KBM-7 (cell line): ENCODE measurements at regions not wholly inside any gene's neighbourhood (a gene's known extent, or its start where the extent isn't known, plus 50 kb on each side); places are given as distances from the start of the nearest gene placed in this dataset.

Source experiments
- DNase-seq: peaks from one replicate; pipeline ENCODE4 v3.0.0-alpha.2; 2015
- in situ Hi-C: fragments of 300-500 bp; cut with MboI; formaldehyde crosslinking; loops from 2 replicates; pipeline ENCODE4 v1.14.3; 2020; ENCODE audit warnings: low sequenced_read_pairs, low pct_unique_long_range_greater_than_20kb, mixed read lengths

DNA sequence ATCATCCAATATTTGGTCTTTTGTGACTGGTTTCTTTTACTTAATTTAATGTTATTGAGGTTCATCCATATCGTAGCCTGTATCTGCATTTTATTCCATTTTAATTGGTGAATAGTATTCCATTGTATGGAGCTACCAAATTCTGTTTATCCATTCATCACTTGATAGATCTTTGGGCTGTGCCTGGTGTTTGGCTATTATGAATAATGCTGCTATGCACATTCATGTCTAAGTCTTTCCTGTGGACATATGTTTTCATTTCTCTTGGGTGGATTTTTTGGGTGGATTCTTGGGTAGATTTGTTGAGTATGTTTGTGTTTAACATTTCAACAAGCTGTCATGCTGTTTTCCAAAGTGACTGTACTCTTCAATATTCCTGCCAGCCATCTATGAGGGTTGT is 52.5 kb upstream of the NEDD4L start:
- in situ Hi-C loops: no loop called here
- no peak for DNase-seq

DNA sequence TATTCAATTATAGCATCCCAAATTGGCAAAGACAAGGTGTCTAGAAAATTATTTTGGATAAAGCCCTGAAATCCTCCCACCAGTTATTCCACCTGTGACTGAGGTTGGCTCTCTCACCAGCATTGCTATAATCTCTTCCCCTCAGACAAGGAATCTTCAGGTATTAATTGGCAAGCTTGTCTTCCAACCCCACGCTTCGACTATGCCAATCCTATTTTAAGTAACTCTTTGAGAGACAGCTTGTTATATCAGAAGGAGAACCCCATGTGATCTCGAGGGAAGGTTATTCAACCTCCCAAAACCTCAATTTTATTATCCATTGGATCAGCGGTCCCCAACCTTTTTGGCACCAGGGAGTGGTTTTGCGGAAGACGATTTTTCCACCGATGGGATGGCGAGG is 54.5 kb upstream of the NEDD4L start:
- DNase-seq: no peak
- in situ Hi-C loops: no loop called here

DNA sequence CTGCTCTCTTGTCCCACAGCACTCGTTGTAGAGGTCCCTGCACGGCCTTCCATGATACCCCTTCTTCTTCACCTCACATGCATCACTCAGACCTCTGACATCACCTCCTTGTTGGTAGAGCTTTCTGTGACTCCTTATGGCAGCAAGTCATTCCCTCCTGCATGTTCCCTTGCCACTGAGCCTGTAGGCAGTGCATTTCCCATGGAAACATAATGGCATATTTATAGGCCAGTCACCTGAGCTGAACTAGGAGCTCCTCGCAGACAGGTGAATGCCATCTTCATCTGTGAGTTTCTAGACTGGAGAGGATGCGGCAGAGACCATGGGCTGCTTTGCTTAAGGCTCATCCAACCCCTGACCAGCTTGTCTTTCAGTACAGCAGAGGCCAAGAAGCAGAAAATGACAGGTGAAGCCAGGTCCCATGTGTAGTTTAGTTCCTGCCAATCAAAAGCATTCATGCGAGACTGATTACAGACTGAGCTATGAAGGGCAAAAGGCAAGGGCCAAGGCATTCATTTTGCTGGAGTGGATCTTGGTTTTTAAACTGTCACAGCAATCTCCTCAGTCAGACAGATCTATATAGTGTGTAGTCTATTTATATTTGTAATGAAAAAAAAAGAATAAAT is 59.4 kb upstream of the NEDD4L start:
- no peak for DNase-seq
- in situ Hi-C loops: no loop called here

DNA sequence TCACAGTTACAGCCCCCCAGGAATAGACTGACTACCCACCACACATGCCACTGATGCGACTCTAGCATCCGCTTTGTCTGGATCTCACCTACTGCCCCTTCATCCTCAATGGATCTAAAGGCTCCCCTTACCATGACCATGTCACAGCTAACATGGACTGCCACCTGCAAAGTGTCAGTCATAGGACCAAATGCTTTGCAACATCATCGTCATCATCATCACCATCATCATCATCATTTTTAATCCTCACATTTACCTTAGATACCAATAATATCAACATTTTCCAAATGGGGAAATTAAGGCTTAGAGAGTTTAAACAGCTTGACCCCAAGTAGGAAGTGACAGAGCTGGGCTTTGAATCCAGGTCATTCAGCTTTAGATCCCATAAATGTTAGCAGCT is 60.1 kb upstream of the NEDD4L start:
- in situ Hi-C loops: no loop called here

DNA sequence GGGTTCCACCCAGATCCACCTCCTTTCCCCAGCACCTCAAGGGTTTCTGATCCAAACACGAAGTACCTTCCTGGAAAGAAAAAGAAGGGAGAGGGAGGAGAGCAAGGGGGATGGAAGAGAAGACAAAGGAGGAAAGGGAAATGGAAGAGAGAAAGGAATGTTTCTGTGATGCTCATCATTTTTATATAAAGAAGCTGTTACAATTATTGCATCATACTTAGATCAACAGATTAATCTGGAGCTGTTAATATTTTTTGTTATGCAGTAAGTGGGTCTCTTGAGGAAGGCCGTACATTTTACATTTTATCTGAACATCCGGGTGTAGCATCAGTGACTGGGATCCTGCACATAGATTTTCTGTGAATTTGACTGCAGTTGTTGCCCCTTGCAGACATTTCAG is 60.6 kb upstream of the NEDD4L start:
- in situ Hi-C loops: no loop called here
- DNase-seq: no peak

More for the DNA sequence above, 60.1 kb upstream of the NEDD4L start:
- DNase-seq: no peak

DNA sequence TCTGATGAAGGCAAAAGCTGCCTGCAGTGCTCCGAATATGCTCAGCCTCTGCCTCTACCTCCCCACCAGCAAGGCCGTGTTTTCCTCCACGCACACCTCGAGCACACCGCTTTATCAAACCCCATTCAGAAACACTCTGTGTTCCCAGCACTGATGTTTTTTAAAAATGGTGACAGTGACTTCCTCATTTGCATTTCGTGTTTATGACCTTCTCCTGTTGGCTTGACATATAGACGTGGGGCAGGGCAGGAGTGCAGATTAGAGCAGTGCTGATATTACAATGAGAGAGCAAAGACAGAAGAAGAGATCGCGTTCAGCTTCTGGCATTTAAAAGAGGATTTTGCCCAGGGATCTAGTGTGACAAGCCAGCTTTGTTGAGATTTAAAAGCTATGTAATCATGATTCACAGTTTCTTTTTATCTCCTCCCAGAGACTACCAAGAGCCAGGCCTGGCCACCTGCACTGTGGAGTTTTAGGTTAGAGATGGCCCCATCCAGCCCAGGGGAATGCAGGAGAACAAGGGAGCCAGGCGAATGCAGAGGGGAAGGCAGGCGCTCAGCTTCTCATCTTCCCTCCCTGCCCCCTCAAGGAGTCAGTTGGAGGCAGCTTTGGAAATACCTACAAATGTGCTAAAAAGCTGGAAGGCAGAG is 61.5 kb upstream of the NEDD4L start:
- in situ Hi-C loops: no loop called here
- DNase-seq: peak; percentile 27

DNA sequence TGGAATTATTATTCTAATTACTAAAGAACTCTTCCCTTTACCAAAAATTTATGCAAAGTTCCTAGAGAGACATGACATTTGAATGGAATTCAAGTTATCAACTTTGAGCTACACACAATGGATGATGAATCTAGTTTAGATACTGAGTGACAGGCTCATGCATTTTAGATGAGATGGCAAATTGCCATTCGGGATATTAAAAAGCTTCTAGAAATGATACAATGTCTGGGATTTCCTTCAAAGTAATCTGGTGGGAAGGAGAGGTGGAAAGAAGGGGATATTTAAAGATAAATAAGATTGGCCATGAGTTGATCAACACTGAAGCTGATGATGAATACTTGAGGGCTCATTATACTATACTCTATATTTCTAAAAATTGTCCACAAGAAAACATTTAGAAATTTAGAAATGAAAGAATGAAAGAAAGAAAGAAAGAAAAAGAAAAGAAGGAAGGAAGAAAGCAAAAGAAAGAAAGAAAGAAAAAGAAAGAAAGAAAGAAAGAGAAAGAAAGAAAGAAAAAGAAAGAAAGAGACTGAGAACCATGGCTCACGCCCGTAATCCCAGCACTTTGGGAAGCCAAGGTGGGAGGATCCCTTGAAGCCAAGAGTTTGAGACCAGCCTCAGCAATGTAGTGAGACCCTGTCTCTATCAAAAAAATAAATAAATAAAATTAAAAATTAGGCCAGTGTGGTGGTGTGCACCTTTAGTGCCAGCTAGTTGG is 62.6 kb upstream of the NEDD4L start:
- no peak for DNase-seq
- in situ Hi-C loops: no loop called here

DNA sequence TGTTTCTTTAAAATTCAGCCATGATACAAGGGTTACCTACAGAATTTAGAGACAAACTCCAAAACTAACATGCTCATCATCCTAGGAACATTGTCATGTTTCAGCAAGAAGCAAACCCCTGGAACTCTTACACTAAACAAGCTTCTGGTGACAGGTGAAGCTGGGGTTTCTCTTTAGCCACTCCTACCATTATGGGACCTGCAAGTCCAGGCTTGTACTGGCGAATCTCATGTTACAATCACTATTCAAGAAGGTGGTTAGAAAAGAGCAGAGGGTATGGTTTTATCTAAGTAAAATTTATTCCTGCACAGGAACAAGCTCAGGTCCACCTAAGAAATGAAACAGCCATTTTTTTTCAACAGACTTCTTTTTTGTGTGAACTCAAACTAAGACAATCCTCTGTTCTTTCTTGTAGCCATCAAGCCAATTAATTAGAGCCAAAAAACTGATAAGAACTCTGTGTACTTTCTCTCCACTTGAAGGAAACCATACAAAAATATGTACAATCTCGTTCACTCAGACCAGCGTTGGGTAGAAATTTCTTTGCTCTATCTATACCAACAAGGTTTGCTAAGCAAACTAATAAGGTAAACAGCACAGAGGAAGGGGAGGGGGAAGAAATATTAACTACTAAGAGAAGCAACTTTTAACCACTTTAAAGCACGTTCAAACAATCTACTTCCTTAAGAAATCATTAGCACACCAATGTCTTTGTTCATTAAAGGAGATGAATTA is 63.3 kb upstream of the NEDD4L start:
- in situ Hi-C loops: no loop called here
- peak; percentile 13 for DNase-seq

DNA sequence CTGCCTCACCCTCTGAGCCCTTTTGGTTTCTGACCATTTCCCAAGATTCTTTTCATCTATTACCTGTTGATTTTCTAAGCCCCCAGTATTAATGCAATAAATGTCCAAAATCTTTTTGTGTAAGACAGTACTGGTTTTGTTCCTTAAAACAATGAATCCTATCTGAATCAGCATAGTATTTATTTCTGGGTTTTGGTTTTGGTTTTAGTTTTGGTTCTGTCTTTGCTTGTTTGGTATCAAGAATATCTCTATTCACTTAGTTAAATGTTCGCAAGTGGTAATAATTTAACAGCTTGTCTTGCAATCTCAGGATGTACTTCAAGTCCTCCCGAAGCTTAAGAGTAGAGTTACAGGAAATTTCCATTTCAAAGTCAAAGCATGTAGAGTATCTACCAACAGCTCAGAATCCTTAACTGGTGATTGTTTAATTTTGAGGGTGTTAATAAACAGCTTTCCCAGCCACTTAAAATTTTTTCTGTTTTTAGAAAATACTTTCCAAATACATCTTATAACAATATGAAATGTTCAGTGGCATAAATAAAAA is 67.7 kb upstream of the NEDD4L start:
- DNase-seq: no peak
- in situ Hi-C loops: no loop called here

DNA sequence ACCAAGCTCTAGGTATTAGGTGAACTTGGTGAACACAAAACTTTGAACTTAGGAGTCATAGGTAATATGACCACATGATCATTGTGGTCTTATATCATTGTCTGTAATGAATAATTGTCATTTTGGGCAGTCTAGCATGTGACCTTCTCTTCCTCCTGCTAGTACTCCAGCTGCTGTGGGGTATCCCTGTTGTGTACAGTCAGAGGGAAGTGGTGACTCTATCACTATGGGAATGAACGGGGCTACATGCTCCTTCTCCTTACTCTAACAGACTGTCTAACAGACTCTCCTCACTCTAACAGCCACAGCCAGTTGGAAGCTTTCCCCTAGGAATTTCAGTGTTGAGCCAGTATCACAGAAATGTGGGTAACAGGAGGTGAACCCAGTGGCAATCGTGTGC is 68.2 kb upstream of the NEDD4L start:
- in situ Hi-C loops: no loop called here
- no peak for DNase-seq

DNA sequence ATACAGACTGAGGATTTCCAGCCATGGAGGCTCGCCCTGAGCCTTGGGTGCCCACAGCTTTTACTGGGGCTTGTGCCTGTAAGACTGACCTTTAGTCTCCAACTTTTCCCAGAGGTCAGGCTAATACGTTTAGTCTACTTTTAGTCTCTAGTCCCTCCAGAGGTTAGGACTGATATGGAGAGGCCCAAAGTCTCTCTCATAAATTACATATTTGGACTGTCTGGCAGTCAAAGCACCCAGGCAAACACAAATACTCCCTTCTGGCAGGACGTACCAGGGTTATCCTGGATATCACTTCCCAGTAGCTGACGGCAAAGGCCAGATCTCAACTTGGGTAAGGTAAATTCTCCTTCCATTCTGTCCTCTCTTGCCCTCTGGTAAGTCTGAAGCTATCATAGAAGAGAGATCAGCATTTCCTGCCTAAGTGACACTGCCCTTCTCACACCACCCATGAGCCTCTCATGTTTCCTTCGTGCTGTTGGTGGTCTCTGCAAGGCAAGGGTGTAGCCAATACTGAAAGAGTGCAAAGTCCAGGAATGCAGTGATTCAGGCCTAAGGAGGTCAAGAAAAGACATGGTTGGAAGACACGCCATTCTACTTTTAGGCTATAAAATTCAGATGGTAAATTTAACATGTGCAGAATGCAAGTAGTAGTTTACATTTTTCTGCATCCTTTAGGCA is 69.3 kb upstream of the NEDD4L start:
- DNase-seq: no peak
- in situ Hi-C loops: no loop called here

DNA sequence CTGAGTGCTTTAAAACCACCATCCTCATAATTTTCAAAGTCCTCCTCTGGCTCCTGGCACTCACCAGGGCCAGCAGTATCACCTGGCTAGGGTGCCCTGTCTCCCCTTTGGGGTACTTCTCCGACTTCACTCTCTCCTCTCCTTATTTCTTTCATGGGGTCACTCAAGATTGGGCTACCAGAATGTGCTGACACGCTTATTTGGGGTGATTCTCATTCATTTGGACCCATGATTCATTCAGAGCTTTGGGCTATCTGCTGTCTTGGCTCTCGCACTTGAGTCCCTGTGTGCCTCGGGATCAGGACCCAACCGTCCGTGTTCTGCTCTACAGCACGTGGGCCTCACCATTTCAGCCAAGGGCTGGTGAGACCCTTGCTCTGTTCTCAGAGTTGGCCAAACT is 70.1 kb upstream of the NEDD4L start:
- in situ Hi-C loops: no loop called here
- DNase-seq: no peak

DNA sequence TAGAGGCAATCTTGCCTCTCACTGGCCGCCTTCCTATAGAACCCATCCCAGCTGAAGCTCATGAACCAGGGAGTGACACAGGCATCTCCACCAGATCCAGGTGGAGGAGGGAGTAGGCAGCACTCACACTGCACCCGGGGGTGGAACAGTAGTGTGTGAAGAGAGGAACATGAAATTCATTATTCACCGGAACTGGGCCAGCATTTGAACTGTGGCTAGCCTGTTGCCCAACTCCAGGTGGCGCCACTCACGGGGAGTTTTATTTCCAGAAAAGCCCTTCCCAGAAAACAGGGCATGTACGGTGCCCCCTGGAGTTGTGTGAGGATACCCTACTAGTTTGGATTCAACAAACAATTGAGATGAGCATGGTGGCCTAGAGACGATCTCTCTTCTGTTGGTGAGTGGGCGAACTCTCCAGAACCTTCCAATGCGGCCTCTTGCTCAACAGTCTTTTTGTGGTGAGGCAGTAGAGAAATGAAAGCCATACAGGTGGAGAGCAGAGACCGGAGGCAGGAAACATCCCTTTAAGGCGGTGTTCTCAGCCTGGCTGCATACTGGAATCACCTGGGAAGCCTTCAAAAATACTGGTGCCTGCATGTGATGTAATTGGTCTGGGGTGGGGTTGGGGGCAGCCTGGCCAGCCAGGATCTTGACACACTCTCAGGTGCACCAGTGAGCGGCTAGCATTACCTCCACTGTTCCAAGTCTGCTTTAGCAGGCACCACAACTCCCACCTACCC is 73.5 kb upstream of the NEDD4L start:
- DNase-seq: no peak
- in situ Hi-C loops: no loop called here

DNA sequence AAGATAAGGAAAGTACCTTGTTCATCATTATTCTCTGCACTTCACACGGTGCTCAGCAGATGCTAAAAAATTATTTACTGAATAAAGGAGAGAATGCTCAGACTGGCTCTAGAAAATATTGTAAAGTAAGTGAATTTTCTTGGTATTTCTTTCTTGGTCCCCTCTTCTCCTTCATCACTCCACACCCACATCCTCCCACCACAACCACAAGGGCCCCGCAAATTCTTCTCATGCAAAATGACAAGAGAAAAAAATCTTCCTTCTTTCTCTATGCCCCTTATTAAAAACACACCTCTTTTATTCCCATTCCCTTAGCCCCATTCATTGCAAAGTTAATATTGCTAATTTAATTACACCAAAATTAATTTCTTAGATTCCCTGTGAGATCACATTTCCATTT is 74.2 kb upstream of the NEDD4L start:
- in situ Hi-C loops: no loop called here
- no peak for DNase-seq

DNA sequence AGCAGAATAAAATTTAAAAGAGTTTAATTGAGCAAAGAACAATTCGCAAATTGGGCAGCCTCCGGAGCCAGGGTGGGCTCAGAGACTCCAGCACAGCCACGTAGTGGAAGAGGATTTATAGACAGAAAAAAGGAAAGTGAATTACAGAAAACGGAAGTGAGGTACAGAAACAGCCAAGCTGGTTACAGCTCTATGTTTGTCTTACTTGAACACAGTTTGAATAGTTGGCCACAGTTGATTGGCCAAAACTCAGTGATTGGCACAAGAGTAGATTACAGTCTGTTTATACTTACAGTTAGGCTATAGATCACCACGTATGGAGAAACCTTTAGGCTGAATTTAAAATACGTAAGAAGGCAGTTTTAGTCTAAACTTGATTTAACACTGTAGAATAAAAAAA is 78.8 kb upstream of the NEDD4L start:
- in situ Hi-C loops: no loop called here
- DNase-seq: peak; percentile 16

DNA sequence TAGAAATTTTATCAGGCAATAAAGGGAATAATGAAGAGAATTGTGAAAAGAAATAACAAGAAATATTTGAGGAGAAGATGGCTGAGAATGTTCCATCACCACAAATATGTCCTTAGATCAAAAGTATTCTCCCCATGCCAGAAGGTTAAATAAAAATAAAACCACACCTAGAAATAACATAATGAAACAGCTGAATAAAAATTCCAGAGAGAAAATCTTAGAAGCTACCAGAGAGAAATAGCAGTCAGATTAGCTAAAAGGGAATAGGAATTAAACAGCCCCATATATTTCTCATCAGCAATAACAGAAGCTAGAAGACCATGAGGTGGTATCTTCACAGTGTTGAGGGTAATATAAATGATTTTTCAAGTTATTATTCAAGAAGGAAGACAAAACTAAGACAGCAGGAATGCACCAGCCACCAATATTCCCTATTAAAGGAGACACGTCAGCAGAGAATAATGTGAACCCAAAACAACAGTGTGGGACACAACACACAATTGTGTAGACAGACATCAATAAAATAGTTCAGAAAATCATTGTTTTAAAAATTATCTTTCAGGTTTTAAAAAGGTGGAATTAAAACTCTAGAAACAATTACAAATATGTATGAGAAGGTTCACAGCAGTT is 82.0 kb upstream of the NEDD4L start:
- DNase-seq: no peak
- in situ Hi-C loops: no loop called here

DNA sequence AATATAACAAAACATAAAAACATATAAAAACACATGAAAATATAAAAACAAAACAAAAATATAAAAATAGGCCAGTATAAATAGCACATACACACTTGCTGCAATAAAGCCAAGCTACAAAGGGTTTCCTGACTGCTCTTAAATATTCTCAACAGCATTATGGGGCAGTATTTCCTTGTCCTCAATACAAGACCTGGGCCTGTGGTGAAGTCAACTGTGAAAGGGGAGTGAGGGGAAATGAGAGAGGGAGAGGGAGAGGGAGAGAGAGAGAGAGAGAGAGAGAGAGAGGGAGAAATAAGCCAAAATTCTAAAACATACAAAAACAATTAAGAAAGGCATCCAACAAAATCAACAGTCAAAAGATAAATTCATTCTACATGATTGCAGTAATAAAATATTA is 82.6 kb upstream of the NEDD4L start:
- in situ Hi-C loops: no loop called here
- DNase-seq: no peak

DNA sequence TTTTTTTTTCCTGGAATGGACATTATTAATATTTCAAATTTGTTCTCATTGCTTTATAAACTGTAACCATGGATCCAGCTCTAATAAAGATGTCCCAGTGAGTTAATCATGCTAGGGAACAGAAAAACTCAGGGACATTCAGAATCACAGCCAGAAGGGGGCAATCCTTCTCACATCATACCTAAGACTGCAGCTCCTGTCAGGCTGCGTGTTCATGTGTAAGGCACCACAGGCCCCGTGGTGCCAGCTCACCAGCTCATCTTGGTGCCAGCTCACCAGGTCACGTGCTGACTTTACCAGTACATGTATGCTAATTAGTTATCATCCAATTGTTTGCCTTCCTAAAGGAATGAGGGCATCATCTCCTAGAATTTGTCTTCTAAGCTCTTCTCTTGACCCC is 84.7 kb upstream of the NEDD4L start:
- peak; percentile 16 for DNase-seq

More for the DNA sequence above, 84.7 kb upstream of the NEDD4L start:
- in situ Hi-C loops: no loop called here
